ENCODE measurements at regions not wholly inside any gene's neighbourhood (a gene's known extent, or its start where the extent isn't known, plus 50 kb on each side); places are given as distances from the start of the nearest gene placed in this dataset.
"Not testable (repeated sequence)": the region's sequence is repeated elsewhere in the genome, so short reads cannot be mapped to it uniquely, and the experiment has no call there.

DNA sequence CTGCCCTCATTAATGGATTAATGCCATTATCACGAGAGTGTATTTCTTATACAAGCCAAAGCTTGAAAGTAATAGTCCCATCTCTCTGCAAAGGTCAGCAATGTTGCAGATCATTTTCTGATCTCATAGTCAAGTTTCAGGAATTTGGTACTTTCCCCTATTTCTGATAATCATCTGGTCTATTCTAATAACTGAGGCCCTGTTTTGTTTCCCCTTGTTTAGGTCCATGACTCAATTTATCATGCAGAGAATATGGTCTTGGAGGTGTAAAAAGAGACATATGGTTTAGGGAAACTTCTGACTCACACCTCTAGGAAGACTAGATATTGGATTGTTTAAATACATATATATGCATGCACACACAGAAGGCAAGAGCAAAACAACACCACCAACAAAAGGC lies 339.3 kb upstream of the NUDT12 start:
- DNase-seq, result no peak

GRCh38 chr5:103896593-103896992 lies 334.0 kb upstream of the NUDT12 start:
- no peak for DNase-seq

DNA sequence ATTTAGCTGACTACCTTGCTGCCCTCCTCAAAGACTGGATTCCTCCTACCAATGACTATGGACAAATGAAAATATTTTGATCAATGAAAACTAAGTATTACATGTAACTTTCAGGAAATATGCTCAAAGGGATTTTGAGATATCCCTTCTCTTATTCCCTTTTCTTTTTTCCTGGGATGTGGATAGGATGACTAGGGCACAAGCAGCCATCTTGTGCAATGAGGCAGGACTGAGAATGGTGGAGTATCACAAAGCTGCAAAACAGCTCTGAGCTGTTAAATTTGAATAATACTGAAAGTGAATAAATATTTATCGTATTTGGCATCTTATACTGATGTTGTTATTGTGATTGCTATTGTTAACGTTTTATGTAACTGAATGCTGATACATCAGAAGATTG lies 333.1 kb upstream of the NUDT12 start:
- DNase-seq, result no peak

GRCh38 chr5:103894882-103895281 lies 332.3 kb upstream of the NUDT12 start:
- DNase-seq, result no peak

DNA sequence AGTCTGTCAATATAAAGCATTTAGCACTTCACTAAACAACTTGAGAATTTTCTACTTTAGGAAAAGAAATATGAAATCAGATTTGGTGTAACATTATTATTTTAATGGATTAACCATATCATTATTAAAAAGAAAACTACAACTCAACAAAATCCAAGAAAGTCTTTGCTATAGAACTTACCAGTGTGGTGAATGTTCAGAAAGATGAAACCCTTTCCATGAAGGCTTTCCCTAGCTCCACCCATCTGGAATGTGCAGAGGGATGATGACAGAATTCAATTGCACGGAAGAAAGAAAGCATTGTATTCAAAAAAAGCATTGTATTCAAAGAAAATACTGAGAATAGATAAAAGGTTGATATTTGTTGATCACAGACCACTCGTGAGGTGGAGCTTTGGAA lies 328.6 kb upstream of the NUDT12 start:
- no peak for DNase-seq

GRCh38 chr5:103890313-103890712 lies 327.7 kb upstream of the NUDT12 start:
- DNase-seq, result no peak

DNA sequence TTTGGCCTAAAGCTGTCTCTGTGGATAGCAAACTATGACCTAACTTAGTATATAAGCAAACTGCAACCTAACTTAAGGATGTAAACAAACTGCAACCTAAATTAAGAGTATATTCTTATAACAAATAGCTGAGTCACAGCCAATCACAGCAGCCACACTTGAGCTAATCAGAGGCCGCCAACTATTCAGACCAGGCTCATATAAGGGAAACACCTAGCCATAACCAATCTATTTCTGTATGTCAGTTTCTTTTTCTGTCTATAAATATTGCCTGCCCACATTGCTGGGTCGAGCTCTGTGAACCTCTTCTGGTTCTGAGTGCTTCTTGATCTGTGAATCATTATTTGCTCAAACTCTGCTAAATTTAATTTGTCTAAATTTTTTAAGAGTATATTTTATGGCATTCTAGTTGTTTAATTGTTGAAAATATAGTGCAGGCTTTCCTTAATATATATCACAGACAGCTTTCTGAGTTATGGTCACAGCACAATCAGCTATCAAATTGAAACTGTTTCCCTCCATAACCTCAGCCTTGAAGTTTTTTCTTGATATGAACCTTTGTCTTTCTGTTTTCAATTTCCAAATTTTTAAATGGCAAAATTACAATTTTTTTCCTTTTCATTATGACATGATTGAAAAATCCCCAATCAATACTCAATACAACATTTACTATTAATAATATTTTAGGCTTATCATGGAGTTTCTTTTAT lies 327.1 kb upstream of the NUDT12 start:
- no peak for DNase-seq

DNA sequence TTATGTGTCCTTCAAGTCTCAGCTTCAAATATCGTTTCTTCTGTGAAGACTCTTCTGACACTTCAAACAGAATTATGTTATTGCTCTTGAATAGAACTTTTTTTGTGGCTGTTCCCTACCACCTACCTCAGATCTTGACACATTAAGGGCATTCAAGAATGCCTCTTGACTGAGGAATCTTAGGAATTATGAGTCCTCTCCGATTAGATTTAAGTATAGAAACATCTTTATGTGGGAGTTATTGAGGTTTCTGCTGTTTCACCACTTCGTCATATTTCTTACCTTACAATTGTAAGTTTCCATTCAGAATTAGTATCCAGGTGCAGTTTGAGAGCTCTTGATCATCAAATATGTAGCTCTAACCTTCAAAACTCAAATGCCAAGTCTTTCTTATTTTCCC lies 324.2 kb upstream of the NUDT12 start:
- DNase-seq, result no peak

- DNase-seq, result no peak
Measured at GRCh38 chr5:103883143-103883542, 320.6 kb upstream of the NUDT12 start.

- DNase-seq, result no peak
Measured at GRCh38 chr5:103881560-103881959, 319.0 kb upstream of the NUDT12 start.

GRCh38 chr5:103867857-103868598 lies 305.4 kb upstream of the NUDT12 start:
- DNase-seq, result no peak

DNA sequence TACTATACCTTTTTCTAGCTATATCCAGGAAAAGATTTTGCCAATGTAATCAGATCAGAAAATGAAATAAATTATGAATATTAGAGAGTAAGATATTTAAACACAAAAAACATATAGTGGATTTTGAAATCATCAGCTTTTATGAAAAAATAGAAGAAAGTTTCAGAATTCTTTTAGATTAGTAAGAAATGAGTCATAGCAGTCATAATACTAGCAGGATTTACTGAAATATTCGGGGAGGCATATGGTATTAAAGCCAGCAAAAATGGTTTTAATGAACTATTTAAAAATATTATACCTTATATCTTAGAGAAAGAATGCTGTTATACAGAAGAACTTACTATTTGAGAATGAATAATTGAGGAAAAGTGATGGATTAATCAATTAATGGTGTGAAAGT lies 303.6 kb upstream of the NUDT12 start:
- DNase-seq, result no peak

GRCh38 chr5:103862398-103862797 lies 299.8 kb upstream of the NUDT12 start:
- no peak for DNase-seq

GRCh38 chr5:103860327-103860726 lies 297.7 kb upstream of the NUDT12 start:
- DNase-seq, result no peak

- not testable (repeated sequence) for DNase-seq
Measured at GRCh38 chr5:103858367-103858766, 295.8 kb upstream of the NUDT12 start.

- DNase-seq, result no peak
Measured at GRCh38 chr5:103851091-103851490, 288.5 kb upstream of the NUDT12 start.

DNA sequence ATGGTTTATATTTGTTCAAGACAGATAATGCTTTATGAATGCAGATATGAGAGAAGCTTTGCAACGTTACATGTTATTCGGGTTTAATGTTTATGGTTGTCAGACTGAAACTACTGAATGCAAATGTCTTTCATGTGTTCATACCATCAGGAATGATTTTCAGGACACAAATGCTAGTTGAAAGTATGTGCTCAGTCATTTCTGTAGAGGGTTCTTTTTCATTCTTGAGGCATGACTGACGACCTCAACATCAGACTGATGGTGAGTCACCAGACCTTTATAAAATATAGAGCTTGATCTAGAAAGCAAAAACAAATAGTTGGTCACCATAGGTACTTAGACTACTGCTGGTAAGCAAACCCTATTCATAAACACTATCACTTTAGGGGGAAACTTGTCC lies 287.3 kb upstream of the NUDT12 start:
- DNase-seq, result no peak

DNA sequence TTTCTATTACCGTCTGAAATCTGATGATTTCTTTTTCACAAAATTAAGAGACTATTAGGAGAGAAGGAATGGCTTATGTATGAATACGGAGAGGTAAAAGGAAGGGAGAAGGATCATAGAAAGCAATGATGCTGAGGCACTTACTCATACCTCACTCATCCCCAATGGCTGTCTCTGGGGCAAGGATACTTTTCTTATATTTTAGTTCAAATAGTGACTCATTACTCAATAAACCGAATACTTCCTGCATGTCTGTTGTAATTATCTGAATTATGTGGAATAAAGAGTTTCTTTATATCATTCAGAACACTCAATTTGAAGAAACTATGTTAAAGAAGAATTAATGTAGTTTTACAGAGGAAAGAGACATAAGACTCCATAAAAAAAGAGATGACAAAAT lies 284.5 kb upstream of the NUDT12 start:
- DNase-seq, result no peak

GRCh38 chr5:103842936-103843335 lies 280.3 kb upstream of the NUDT12 start:
- no peak for DNase-seq

- DNase-seq, result no peak
Measured at GRCh38 chr5:103840600-103840999, 278.0 kb upstream of the NUDT12 start.

GRCh38 chr5:103834216-103834615 lies 271.6 kb upstream of the NUDT12 start:
- no peak for DNase-seq

DNA sequence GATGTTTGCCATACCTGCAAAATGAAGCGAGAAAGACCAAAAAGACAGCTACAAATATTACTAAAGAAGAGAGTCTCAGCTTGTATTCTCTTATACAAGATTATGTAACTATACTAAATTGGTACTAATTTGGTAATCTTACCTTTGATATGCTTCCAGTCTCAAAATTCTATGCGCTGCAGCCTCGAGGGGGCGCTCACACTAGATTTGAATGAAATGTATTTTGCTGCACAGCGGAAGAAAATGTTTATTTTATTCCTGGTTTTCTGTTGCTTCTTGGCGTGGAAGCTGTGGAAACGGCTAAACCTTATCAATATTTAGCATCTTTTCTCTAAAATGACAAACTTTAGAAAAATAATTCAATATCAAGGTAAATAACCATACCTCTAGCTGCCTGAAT lies 267.0 kb upstream of the NUDT12 start:
- DNase-seq, result no peak

DNA sequence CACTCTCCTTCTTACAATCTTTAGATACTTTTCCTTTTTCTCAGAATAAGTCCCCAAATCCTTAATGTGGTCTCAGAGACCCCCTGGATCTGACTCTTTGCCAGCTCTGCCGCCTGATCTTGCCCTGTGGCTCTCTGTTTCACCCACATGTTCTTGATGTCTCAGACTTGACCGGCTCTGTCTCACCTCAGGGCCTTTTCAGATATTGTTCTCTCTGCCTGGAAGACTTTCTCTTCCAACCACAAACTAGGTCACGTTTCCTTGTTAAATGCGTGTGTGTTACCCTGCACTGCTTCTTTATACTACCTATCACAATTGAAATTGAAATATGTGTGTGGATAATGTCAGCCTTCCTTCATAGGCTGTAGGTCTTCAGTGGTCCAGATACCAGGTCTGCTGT lies 265.4 kb upstream of the NUDT12 start:
- DNase-seq, result no peak

DNA sequence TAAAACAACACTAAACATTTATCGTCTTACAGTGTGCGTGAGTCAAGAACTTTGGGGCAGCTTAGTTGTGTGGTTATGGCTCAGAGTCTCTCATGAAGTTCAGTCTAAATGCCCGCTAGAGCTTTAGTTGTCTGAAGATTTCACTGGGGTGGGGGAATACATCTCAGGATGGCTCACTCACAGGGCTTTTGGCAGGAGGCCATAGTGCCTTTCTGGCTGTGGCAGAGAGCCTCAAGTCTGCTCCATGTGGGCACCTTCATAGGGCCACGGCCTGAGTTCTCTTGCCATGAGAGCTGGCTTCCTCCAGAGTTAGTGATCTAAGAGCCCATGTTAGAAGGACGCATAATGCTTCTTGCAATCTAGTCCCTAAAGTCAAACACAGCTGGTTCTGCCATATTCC lies 258.8 kb upstream of the NUDT12 start:
- no peak for DNase-seq
